GM19395 (cell line): ENCODE measurements at regions not wholly inside any gene's neighbourhood (a gene's known extent, or its start where the extent isn't known, plus 50 kb on each side); places are given as distances from the start of the nearest gene placed in this dataset.

Source experiments
- ATAC-seq: cut with Tn5 transposase; IDR thresholded peaks from one replicate; pipeline ENCODE4 v1.9.1; 2021; ENCODE audit warnings: mild to moderate bottlenecking, moderate library complexity; ENCODE audit not compliant: unreplicated experiment

- no peak for ATAC-seq
These were observed 391.1 kb upstream of the MGMT start for GRCh38 chr10:129075927-129076326.

- no peak for ATAC-seq
These were observed 388.7 kb upstream of the MGMT start for GRCh38 chr10:129078346-129078745.

GRCh38 chr10:129078746-129079145, 388.3 kb upstream of the MGMT start:
- no peak for ATAC-seq

DNA sequence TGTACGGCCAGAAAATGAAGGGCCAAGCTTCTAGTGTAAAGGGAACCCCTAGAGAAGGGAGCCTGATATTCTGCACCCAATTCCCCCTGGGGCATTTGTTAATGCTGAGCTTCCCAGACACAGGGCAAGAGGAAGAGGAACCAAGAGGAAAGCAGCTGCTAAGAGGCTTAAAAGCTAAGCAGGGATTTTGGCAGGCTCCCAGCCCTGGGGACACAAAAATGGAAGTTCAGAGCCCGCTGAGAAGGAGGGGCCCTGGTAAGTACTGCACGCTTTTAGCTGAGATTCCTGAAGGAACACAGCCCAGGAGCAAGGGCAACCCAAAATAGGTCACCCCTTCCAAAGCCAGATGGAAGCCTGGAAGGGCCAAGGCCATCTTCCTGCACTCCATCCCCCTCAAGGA, 387.3 kb upstream of the MGMT start:
- ATAC-seq = no peak

DNA sequence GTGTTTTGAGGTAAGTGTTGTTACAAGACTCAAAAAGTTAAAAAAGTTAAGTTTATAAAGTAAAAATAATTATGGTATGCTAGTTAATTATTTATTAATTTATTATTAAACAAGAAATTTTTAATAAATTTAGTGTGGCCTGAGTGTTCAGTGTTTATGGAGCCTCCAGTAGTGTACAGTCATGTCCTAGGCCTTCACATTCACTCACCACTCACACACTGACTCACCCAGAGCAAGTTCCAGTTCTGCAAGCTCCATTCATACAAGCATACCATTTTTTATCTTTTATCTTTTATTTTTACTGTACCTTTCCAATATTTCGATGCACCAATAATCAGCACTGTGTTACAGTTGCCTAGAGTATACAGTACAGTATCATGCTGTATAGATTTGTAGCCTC, 381.2 kb upstream of the MGMT start:
- ATAC-seq = no peak

GRCh38 chr10:129089341-129089740, 377.7 kb upstream of the MGMT start:
- no peak for ATAC-seq

DNA sequence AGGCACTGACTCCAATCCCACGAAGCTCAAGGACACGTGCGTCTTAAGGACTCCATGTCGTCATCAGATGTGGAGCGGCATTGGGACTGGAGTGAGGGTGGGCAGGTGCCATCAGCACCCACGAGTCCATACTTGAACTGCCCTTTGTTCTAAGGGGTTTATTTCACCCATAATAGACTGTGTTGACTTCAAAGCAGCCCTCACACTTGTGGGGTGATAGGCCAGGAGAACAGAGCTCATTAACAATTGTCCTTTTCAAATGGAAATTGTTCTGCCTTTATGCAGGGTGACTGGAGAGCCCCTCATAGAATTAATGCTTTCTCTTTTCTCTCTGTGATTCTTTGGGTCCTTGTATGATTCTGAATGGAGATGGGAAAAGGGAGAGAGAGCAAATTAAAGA, 376.9 kb upstream of the MGMT start:
- ATAC-seq = no peak

DNA sequence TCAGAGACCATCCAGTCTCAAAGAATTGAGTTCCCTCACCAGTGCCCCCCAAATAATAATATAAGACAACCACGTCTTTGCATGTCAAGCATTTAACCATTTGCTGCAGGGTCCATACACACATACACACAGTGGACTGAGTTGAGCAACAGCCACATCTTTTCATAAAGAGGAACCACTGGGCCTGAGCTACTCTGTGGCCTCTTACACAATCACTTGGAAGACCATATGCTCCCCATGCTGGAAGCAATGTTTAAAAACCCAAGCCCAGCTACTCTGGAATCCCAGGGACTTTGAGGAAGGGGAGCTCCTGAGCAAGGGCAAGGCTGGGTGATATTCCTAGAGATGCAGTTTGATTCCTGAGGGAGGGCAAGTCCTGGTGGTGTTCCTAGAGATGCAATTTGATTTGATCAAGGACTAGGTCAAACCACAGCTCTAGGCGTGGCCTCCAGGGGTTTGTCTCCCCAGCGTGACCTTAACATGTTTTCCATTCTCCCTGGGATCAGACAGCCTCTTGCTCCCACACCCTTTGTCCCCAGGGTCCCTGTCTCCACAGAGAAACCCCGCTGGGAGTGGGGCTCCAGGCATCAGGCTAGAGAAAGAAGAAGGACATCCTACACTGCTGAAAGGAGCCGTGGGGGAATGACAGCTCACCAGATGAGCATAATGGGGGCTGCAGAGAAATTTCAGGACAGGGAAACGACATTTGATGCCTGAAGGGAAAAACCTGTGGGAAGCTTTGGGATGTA, 376.2 kb upstream of the MGMT start:
- no peak for ATAC-seq

DNA sequence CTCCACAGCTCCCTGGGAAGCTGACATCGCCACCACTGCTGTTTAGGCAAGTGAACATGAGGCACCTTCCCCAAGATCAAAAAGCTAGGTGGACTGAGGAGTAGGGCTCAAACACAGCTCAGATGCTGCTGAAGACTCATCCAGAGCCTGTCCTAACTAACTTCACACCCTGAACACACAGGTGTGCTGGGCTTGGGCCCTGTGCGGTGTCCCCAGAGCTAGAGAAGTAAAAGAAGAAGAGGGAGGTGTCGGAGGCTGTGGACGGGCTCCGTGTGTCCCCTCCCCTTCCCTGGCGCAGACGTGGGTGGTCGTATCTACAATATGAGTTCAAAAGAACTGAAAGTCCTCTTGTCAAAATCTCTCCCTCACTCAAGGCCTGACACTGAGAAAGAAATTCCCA, 373.4 kb upstream of the MGMT start:
- no peak for ATAC-seq

GRCh38 chr10:129094233-129094632, 372.8 kb upstream of the MGMT start:
- ATAC-seq = no peak

GRCh38 chr10:129094861-129095260, 372.2 kb upstream of the MGMT start:
- ATAC-seq = no peak

- no peak for ATAC-seq
These were observed 371.4 kb upstream of the MGMT start for GRCh38 chr10:129095680-129096064.

DNA sequence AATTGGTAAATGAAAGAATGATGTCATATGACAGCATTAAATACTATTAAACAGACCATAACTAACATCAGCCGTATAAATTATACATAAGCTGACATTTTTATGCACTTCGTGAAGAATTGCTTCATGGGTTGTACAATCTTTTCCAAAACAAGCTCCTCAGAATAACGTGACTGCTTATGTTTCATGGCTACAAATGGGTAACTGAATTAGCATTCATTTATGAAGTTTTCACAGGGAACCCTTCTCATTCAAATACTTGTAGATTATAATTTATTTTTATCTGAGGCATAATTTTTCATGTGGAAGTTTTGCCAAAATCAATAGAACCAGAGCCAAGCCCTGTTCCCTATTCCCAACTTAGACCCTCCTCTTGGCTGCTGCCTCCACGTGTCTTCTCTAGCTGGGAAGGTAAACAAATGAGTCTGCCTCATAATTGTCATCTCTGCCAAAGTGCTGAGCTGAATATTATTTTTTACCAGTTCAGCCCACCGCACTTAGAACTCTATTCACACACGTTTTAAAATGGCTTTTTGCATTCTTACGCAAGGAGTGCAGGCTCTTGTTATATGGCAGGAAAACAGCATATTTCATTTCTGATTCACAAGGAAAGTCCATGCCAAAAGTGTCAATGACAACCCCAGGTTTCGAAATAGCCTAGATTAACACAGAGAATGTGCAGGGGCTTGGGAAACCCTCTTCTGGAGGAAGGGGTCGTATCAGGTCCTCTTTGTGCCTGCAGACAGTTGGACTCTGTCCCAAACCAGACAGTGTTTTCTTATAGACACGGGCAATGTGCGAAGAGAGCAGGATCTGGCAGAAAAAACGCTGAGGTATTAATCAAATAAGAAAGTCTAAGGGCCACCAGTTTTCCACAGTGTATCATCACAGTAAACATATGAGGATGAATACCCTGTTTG, 370.7 kb upstream of the MGMT start:
- no peak for ATAC-seq

- no peak for ATAC-seq
These were observed 369.2 kb upstream of the MGMT start for GRCh38 chr10:129097776-129098330.

DNA sequence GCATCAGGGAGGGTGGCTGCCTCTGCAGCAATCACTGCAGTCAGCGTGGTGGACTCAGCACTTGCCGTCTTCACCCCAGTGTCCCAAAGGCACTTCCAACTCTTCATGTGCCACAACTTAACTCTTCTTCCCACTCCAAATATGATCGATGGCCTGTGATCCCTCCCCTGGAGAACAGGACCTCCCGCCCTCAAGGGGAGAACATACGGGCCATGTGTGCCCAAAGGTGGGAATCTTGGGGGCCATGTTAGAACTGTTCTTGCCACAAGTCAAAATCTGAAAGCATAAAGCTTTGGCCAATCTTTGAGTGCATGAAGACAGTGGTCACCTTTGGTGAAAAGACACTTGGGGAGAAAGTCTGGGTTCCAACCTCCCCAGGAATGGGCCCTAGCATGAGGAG, 368.5 kb upstream of the MGMT start:
- ATAC-seq = no peak

DNA sequence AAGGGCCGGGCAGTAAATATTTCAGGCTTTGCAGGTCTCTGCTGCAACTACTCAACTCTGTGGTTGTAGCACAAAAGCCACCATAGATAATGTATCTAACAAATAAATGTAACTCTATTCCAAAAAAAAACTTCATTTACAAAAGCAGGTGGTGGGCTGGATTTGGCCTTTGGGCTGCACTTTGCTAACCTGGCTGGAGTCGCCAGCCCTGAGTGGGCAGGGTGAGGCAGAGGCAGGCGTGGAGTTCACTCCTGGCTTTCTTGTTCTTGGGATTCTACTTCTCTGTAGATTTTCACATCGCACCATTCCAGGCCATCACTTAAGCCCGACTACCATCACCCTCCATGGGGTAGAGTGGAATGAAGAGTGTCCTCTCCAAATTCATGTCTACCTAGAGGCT, 367.6 kb upstream of the MGMT start:
- no peak for ATAC-seq

DNA sequence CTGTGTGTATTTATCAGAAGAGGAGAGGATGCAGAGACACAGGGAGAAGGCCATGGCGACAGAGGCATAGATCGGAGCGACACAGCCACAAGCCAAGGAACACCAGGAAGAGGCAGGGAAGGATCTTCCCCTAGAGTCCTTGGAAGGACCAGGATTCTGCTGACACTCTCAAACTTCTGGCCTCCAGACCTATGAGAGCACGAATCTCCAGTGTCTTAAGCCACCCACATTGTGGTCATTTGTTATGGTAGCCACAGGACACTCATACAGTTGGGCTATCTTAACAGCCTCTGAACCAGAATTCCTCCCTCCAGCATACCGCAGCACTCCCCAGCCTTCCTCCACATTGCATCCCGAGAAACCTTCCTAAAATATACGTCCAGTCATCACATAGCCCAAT, 367.0 kb upstream of the MGMT start:
- no peak for ATAC-seq

DNA sequence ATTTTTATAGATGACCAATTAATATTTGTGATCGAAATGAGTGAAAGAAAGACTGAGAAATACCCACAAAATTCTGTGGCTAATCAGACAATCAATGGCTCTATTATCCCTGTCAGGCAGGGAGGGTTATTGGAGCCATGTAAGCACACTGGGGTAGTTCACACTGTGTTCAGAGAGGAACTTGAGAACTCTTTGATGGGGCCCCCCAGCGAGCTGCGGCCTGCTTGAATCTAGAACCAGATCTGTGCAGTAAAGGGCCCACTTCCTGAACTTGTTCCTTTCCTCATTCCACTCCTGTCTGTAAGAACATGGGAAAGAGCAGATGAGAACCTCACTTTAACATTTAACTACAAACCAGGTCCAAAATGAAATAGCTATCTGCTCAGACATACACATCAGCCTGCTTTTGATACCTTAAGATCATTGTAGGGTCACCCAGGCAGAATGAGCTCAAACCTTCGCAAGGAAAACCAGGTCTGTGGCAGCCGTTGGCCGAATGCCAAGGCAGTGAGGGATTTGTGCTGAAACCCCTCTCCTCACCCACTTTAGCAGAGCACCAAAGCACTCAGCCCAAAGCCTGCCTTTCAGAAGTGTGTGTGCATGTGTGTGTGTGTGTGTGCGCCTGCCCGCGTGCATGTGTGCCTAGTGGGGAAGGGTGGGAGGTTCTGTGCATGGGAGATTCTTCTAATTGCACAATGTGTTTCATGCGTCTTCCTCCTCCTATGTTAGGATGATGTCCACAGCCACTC, 365.6 kb upstream of the MGMT start:
- no peak for ATAC-seq

DNA sequence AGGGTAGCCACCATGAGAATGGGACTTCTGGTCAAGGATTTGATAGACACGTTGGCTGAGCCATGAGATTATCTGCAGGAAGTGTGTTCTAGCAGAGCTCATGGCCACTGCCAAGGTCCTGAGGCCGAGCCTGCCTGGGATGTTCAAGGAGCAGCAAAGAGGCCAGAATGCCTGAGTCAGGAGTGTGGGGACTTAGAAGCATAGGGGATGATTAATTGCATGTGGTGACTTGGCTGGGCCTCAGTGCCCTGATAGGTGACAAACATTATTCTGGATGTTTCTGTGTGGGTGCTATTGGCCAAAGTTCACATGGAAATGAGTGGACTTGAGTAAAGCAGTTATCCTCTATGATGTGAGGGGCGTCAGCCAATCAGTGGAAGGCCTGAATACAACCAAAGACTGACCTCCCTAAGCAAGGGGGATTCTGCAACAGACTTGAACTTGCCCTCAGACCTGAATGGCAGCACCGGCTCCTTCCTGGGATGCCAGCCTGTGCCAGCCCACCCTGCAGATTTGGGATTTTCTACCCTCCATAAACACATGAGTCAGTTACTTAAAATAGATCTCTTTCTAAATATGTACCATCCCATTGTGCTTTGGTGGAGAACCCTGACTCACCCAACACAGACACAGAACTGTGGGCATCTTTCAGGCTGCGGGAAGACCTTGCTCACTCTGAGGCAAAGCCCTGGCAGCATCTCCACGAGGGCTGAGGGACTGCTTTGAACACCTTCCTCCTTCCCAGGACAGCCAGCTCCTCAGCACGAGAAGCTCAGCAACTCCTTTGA, 363.9 kb upstream of the MGMT start:
- ATAC-seq = no peak

DNA sequence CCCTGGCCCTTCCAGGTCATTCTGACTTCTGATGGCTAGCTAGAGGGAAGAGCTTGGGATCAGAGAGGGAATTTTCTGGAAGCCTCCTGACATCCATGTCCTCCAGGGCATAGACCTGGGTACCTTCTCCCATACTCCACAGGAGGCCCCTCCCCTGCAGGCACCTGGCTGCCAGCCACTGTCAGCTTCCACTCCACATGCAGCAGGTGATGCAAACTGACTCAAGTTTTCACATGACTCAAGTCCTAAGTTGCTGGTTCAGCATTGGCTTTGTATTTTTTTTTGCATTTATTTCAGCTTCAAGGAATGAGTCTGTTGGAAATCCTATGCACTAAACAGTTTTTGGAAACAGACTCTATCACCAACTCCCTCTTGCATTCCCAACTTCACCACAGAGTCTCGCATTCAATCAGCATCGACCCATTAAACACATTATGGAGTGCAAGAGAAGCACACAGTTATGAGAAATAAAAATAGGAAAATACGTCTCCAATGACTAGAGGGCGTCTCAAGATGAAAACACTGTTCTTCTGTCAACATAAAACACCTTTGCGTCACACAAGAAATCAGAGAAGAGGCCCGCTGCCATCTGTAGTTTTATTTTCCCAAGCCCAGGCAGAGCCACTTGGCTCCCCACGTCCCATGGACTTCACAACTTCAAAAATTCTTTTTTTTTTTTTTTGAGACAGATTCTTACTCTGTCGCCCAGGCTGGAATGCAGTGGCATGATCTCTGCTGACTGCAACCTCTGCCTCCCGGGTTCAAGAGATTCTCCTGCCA, 362.6 kb upstream of the MGMT start:
- no peak for ATAC-seq
